MM.1S (cell line): ENCODE measurements at regions not wholly inside any gene's neighbourhood (a gene's known extent, or its start where the extent isn't known, plus 50 kb on each side); places are given as distances from the start of the nearest gene placed in this dataset.

Source experiments
- EZH2 ChIP-seq: fragments of 300-600 bp; sonication (generic); optimal IDR thresholded peaks from 2 replicates; pipeline ENCODE3; 2017; ENCODE audit warnings: low read depth, mild to moderate bottlenecking, antibody characterized with exemption, low read length, mixed read lengths
- EZH2phosphoT487 ChIP-seq: fragments of 300-600 bp; sonication (generic); IDR thresholded peaks from 2 replicates; pipeline ENCODE4 v1.6.1; 2018; ENCODE audit warnings: antibody characterized with exemption, low read length
- TF ChIP-seq, protein P1 (sequence below): fragments of 300-600 bp; sonication (generic); IDR thresholded peaks from 2 replicates; pipeline ENCODE4 v1.5.1; 2016; ENCODE audit warnings: antibody characterized with exemption, low read length, mixed read lengths

GRCh38 chr19:33998302-33998701 lies 174.0 kb upstream of the LSM14A start:
- no peak for TF ChIP-seq EZH2
- TF ChIP-seq, protein P1, sequence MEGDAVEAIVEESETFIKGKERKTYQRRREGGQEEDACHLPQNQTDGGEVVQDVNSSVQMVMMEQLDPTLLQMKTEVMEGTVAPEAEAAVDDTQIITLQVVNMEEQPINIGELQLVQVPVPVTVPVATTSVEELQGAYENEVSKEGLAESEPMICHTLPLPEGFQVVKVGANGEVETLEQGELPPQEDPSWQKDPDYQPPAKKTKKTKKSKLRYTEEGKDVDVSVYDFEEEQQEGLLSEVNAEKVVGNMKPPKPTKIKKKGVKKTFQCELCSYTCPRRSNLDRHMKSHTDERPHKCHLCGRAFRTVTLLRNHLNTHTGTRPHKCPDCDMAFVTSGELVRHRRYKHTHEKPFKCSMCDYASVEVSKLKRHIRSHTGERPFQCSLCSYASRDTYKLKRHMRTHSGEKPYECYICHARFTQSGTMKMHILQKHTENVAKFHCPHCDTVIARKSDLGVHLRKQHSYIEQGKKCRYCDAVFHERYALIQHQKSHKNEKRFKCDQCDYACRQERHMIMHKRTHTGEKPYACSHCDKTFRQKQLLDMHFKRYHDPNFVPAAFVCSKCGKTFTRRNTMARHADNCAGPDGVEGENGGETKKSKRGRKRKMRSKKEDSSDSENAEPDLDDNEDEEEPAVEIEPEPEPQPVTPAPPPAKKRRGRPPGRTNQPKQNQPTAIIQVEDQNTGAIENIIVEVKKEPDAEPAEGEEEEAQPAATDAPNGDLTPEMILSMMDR: no peak
- TF ChIP-seq EZH2phosphoT487: no peak
